ENCODE measurements at regions not wholly inside any gene's neighbourhood (a gene's known extent, or its start where the extent isn't known, plus 50 kb on each side); places are given as distances from the start of the nearest gene placed in this dataset.

GRCh38 chr15:48064421-48064820 lies 56.4 kb upstream of the SLC24A5 start:
- peaks cover 0 to 3% (median 0%) of the 10 kb centered on the region in 4 donors for H3K27me3 ChIP-seq (ENCODE audit: control insufficient read depth in 4 of 4, insufficient read depth in 4 of 4, low read length in 3 of 4)
- no peaks in the 10 kb centered on the region for H3K9me3 ChIP-seq (ENCODE audit: control insufficient read depth in 4 of 4, low read length in 3 of 4)
- no peaks in the 10 kb centered on the region for H3K36me3 ChIP-seq (ENCODE audit: control insufficient read depth in 4 of 4, insufficient read depth in 3 of 4, low read depth in 1 of 4, low read length in 3 of 4)
- H3K9ac ChIP-seq (ENCODE audit: low read depth in 1 of 2, low read length in 2 of 2), result no peak overlapping the region
- H3K4me1 ChIP-seq (ENCODE audit: control insufficient read depth in 4 of 4, insufficient read depth in 4 of 4, low read length in 3 of 4), result no peaks in the 10 kb centered on the region
- DNase-seq (ENCODE audit: low spot score), result no peak
- no peak overlapping the region for H3K4me3 ChIP-seq (ENCODE audit: low read depth in 1 of 3, low read length in 3 of 3)
- WGBS, result 79% methylated on average over 2 of the region's 2 CpGs
- TF ChIP-seq RXRA (IDR thresholded peaks at IDR 0.05) (no peak), FOXA2 (IDR thresholded peaks at IDR 0.05) (no peak)
- no peak overlapping the region for H3K27ac ChIP-seq (ENCODE audit: low read depth in 1 of 2, low read length in 2 of 2)

GRCh38 chr15:48066456-48066855 lies 54.3 kb upstream of the SLC24A5 start:
- H3K4me1 ChIP-seq (ENCODE audit: control insufficient read depth in 4 of 4, insufficient read depth in 4 of 4, low read length in 3 of 4), result no peaks in the 10 kb centered on the region
- no peak for DNase-seq (ENCODE audit: low spot score)
- H3K9ac ChIP-seq (ENCODE audit: low read depth in 1 of 2, low read length in 2 of 2), result no peak overlapping the region
- H3K27ac ChIP-seq (ENCODE audit: low read depth in 1 of 2, low read length in 2 of 2), result no peak overlapping the region
- no peak for TF ChIP-seq JUND (IDR thresholded peaks at IDR 0.05)
- TF ChIP-seq HNF4G (IDR thresholded peaks at IDR 0.05), result no peak
- TF ChIP-seq EGR1 (IDR thresholded peaks at IDR 0.05; ENCODE audit: low read depth in 2 of 2), result no peak
- TF ChIP-seq GABPA (IDR thresholded peaks at IDR 0.05 in 1 of 2, conservative IDR thresholded peaks at IDR 0.05 in 1 of 2), result no peak
- TF ChIP-seq TAF1 (conservative IDR thresholded peaks at IDR 0.05), result no peak
- no peak for TF ChIP-seq ATF3 (IDR thresholded peaks at IDR 0.05)
- no peak for TF ChIP-seq RAD21 (IDR thresholded peaks at IDR 0.05)
- no peak for TF ChIP-seq RXRA (IDR thresholded peaks at IDR 0.05)
- no peak for TF ChIP-seq YY1 (IDR thresholded peaks at IDR 0.05)
- TF ChIP-seq NR2F2 (IDR thresholded peaks at IDR 0.05), result no peak
- no peak for TF ChIP-seq SP1 (IDR thresholded peaks at IDR 0.05)
- TF ChIP-seq HNF4A (conservative IDR thresholded peaks at IDR 0.05), result no peak
- no peak for TF ChIP-seq REST (IDR thresholded peaks at IDR 0.05)
- no peak for TF ChIP-seq MAX (IDR thresholded peaks at IDR 0.05)
- no peak for TF ChIP-seq FOXA1 (IDR thresholded peaks at IDR 0.05)
- TF ChIP-seq ZBTB33 (IDR thresholded peaks at IDR 0.05), result no peak
- no peak for TF ChIP-seq CTCF (IDR thresholded peaks at IDR 0.05; ENCODE audit: low read depth, low read length, missing input control)
- H3K4me3 ChIP-seq (ENCODE audit: low read depth in 1 of 3, low read length in 3 of 3), result no peak overlapping the region
- H3K36me3 ChIP-seq (ENCODE audit: control insufficient read depth in 4 of 4, insufficient read depth in 3 of 4, low read depth in 1 of 4, low read length in 3 of 4), result no peaks in the 10 kb centered on the region
- WGBS, result 57% methylated on average over 3 of the region's 3 CpGs
- H3K27me3 ChIP-seq (ENCODE audit: control insufficient read depth in 4 of 4, insufficient read depth in 4 of 4, low read length in 3 of 4), result peaks cover 0 to 3% (median 0%) of the 10 kb centered on the region in 4 donors
- no peaks in the 10 kb centered on the region for H3K9me3 ChIP-seq (ENCODE audit: control insufficient read depth in 4 of 4, low read length in 3 of 4)

Measured in liver (tissue), 8 donors.